HCT116 (cell line): ENCODE measurements at regions not wholly inside any gene's neighbourhood (a gene's known extent, or its start where the extent isn't known, plus 50 kb on each side); places are given as distances from the start of the nearest gene placed in this dataset.

ENCODE experiments used
- ATAC-seq: fragments of 200-7000 bp; cut with Tn5 transposase; 2 replicates; pipeline ENCODE4 v1.9.1; 2020; ENCODE audit warnings: mild to moderate bottlenecking, moderate library complexity
- BruUV-seq: library from RNA; stranded (reverse); fragments of 400-500 nt; replicated peaks from 2 replicates; lab custom pipeline; 2021; lab: Mats Ljungman, UMichigan
- CTCF ChIA-PET: fragments of 300-600 bp; sonication (Branson Sonifier 250); formaldehyde crosslinking; loops from one replicate; lab custom pipeline; 2021; ENCODE audit warnings: antibody characterized with exemption; lab: Charles Lee
- POLR2A ChIA-PET: fragments of 300-600, 350-600 bp; sonication (Branson Sonifier 250); formaldehyde crosslinking; loops from one replicate; lab custom pipeline; 2021; ENCODE audit warnings: antibody characterized with exemption; lab: Charles Lee
- RAD21 ChIA-PET, 2 experiments: fragments of 300-600 bp; sonication (Branson Sonifier 250); formaldehyde crosslinking; loops; one replicate each; lab custom pipeline; 2023; ENCODE audit warnings: low total read pairs in 2 of 2; ENCODE audit not compliant: uncharacterized antibody in 2 of 2, unreplicated experiment in 2 of 2, low non-redundant PET in 1 of 2; lab: Charles Lee
- DNase-seq: peaks from one replicate; pipeline ENCODE4 v3.0.0-alpha.2; 2010; ENCODE audit warnings: low read depth, low spot score
- H2AFZ ChIP-seq: fragments of 200-600 bp; shearing (Covaris generic), sonication (generic); 2 replicates; pipeline ENCODE4 v1.6.1; 2017; ENCODE audit warnings: low read depth, mixed run types, mixed read lengths, antibody characterized with exemption, low read length; ENCODE audit not compliant: poor library complexity, severe bottlenecking
- H3K27ac ChIP-seq: 2 replicates; pipeline ENCODE4 v1.5.1; 2012; ENCODE audit warnings: low read depth, low read length
- H3K27me3 ChIP-seq: fragments of 200-600 bp; sonication (generic); 2 replicates; pipeline ENCODE4 v1.6.1; 2016; ENCODE audit warnings: mixed run types, low read length, mixed read lengths; ENCODE audit not compliant: insufficient read depth
- H3K36me3 ChIP-seq, 2 experiments: fragments of 200-500 bp in 1 of 2; fragments of 200-600 bp in 1 of 2; sonication (Bioruptor generic) in 1 of 2; sonication (generic) in 1 of 2; 2 replicates each; pipeline versions ENCODE4 v1.5.1 to v1.6.1; 2014 to 2016; ENCODE audit warnings: low read length in 2 of 2, inconsistent platforms in 1 of 2, mixed read lengths in 1 of 2, mixed run types in 1 of 2; ENCODE audit not compliant: insufficient read depth in 2 of 2, control insufficient read depth in 1 of 2
- H3K4me1 ChIP-seq, 2 experiments: fragments of 200-600 bp in 1 of 2; sonication (generic) in 1 of 2; 2 replicates each; pipeline versions ENCODE4 v1.5.1 to v1.6.1; 2012 to 2017; ENCODE audit warnings: low read length in 2 of 2, inconsistent platforms in 1 of 2, mild to moderate bottlenecking in 1 of 2, mixed read lengths in 1 of 2, mixed run types in 1 of 2, moderate library complexity in 1 of 2; ENCODE audit not compliant: insufficient read depth in 2 of 2, control insufficient read depth in 1 of 2
- H3K4me2 ChIP-seq: fragments of 200-600 bp; sonication (generic); 2 replicates; pipeline ENCODE4 v1.6.1; 2017; ENCODE audit warnings: mixed run types, low read length, mixed read lengths
- H3K4me3 ChIP-seq, 2 experiments: fragments of 200-600 bp in 1 of 2; sonication (generic) in 1 of 2; replicated peaks in 1 of 2; 2 replicates each; pipeline ENCODE4 v1.5.1; 2011 to 2016; ENCODE audit warnings: low read length in 2 of 2, control low read depth in 1 of 2, low read depth in 1 of 2, mild to moderate bottlenecking in 1 of 2, mixed read lengths in 1 of 2, mixed run types in 1 of 2
- H3K79me2 ChIP-seq: fragments of 200-600 bp; sonication (generic); 2 replicates; pipeline ENCODE4 v1.6.1; 2017; ENCODE audit warnings: mild to moderate bottlenecking, mixed run types, low read length, moderate library complexity, mixed read lengths; ENCODE audit not compliant: insufficient read depth
- H3K9ac ChIP-seq: fragments of 200-600 bp; sonication (generic); 2 replicates; pipeline ENCODE4 v1.6.1; 2016; ENCODE audit warnings: low read length, mixed read lengths
- H3K9me2 ChIP-seq: fragments of 200-600 bp; sonication (generic), shearing (Covaris generic); 2 replicates; pipeline ENCODE4 v1.6.1; 2017; ENCODE audit warnings: mixed run types, mild to moderate bottlenecking, moderate library complexity; ENCODE audit not compliant: insufficient read depth
- H3K9me3 ChIP-seq, 2 experiments: fragments of 200-500 bp in 1 of 2; fragments of 200-600 bp in 1 of 2; sonication (Bioruptor generic) in 1 of 2; sonication (generic) in 1 of 2; 2 replicates each; pipeline ENCODE4 v1.6.1; 2014 to 2017; ENCODE audit warnings: low read length in 2 of 2, mixed read lengths in 2 of 2, inconsistent platforms in 1 of 2, low read depth in 1 of 2, mild to moderate bottlenecking in 1 of 2, mixed run types in 1 of 2, moderate library complexity in 1 of 2; ENCODE audit not compliant: control insufficient read depth in 1 of 2, insufficient read depth in 1 of 2
- H4K20me1 ChIP-seq: fragments of 200-600 bp; sonication (generic), shearing (Covaris generic); 2 replicates; pipeline ENCODE4 v1.6.1; 2017; ENCODE audit warnings: mixed run types, mild to moderate bottlenecking, moderate library complexity; ENCODE audit not compliant: insufficient read depth
- EGR1 ChIP-seq: IDR thresholded peaks from 2 replicates; pipeline ENCODE4 v1.6.1; 2012; ENCODE audit warnings: low read depth
- EZH2 ChIP-seq: fragments of 200-600 bp; sonication (generic); IDR thresholded peaks from 2 replicates; pipeline ENCODE4 v1.6.1; 2017; ENCODE audit warnings: antibody characterized with exemption, mixed run types
- EZH2phosphoT487 ChIP-seq: fragments of 200-600 bp; IDR thresholded peaks from 2 replicates; pipeline ENCODE4 v1.6.1; 2018; ENCODE audit warnings: antibody characterized with exemption, borderline replicate concordance
- MAX ChIP-seq: IDR thresholded peaks from 2 replicates; pipeline ENCODE4 v1.6.1; 2012
- POLR2AphosphoS5 ChIP-seq: IDR thresholded peaks from 2 replicates; pipeline ENCODE4 v1.6.1; 2011; ENCODE audit warnings: mild to moderate bottlenecking, low read depth, low read length, moderate library complexity
- SIN3A ChIP-seq: IDR thresholded peaks from 2 replicates; pipeline ENCODE4 v1.6.1; 2012; ENCODE audit warnings: low read depth
- TCF7L2 ChIP-seq: IDR thresholded peaks from 2 replicates; pipeline ENCODE4 v1.7.0; 2011; ENCODE audit warnings: borderline replicate concordance, inconsistent platforms; ENCODE audit not compliant: insufficient read depth, insufficient read length; ENCODE audit errors: extremely low read depth
- ZBTB33 ChIP-seq: IDR thresholded peaks from 2 replicates; pipeline ENCODE4 v1.6.1; 2011; ENCODE audit warnings: mild to moderate bottlenecking, low read length, moderate library complexity; ENCODE audit not compliant: insufficient replicate concordance; ENCODE audit errors: extremely low read depth
- ZFX ChIP-seq: fragments of 450-650 bp; IDR thresholded peaks from 2 replicates; pipeline ENCODE4 v1.6.1; 2017
- ZNF274 ChIP-seq: fragments of 200-500 bp; sonication (Bioruptor generic); IDR thresholded peaks from 2 replicates; pipeline ENCODE4 v1.6.1; 2014; ENCODE audit warnings: mild to moderate bottlenecking, low read depth, low read length, inconsistent platforms
- intact Hi-C: fragments of 100-400 bp; cut with micrococcal nuclease; formaldehyde crosslinking; loops from 2 replicates; pipeline ENCODE4 v1.10.0; 2022

- no peak overlapping the region for H3K9ac ChIP-seq
- DNase-seq (no peak), ATAC-seq (no peak)
- no peak overlapping the region for H3K4me2 ChIP-seq
- BruUV-seq = no TSS peak
- peaks cover 0 to 23% of the 10 kb centered on the region in 2 experiments; a peak in 2 of 4 replicates for H3K9me3 ChIP-seq
- no peaks in the 10 kb centered on the region for H3K36me3 ChIP-seq
- H3K4me3 ChIP-seq = no peak overlapping the region
- H3K4me1 ChIP-seq = no peaks in the 10 kb centered on the region
- no peak overlapping the region for H3K27ac ChIP-seq
- H3K79me2 ChIP-seq = no peaks in the 10 kb centered on the region
- POLR2A ChIA-PET = no interaction called here
- intact Hi-C loops = no loop called here
- RAD21 ChIA-PET = no interaction called here
- H4K20me1 ChIP-seq = no peaks in the 10 kb centered on the region
- no peak overlapping the region for H2AFZ ChIP-seq
- H3K27me3 ChIP-seq = no peaks in the 10 kb centered on the region
- H3K9me2 ChIP-seq = no peaks in the 10 kb centered on the region
- CTCF ChIA-PET = no interaction called here
- TF ChIP-seq TCF7L2 (no peak), ZNF274 (no peak), POLR2AphosphoS5 (no peak), ZBTB33 (no peak), SIN3A (no peak), EGR1 (no peak), ZFX (no peak), EZH2 (no peak), MAX (no peak), EZH2phosphoT487 (no peak)
These were observed 532.6 kb downstream of the TMEM182 start for GRCh38 chr2:103294420-103294819.
